SK-N-SH (cell line): ENCODE measurements at regions not wholly inside any gene's neighbourhood (a gene's known extent, or its start where the extent isn't known, plus 50 kb on each side); places are given as distances from the start of the nearest gene placed in this dataset.

Source experiments
- CTCF ChIA-PET: fragments of 300-600, 350-600 bp; formaldehyde crosslinking; extraction: SDS; loops from one replicate; lab custom pipeline; 2021; lab: Yijun Ruan, JAX
- POLR2A ChIA-PET: fragments of 350-600 bp; sonication (Branson Sonifier 250); formaldehyde crosslinking; extraction: SDS; loops from one replicate; lab custom pipeline; 2020; ENCODE audit warnings: antibody characterized with exemption, inconsistent platforms; lab: Yijun Ruan, JAX
- DNase-seq: peaks from one replicate; pipeline ENCODE4 v3.0.0; 2012
- H2AFZ ChIP-seq: fragments of 200-600 bp; sonication (generic); 2 replicates; pipeline ENCODE4 v1.8.1; 2016; ENCODE audit warnings: antibody characterized with exemption, mild to moderate bottlenecking, low read depth
- H3F3A ChIP-seq: fragments of 200-600 bp; sonication (generic); replicated peaks from 2 replicates; pipeline ENCODE3; 2016; ENCODE audit warnings: antibody characterized with exemption, mild to moderate bottlenecking; ENCODE audit not compliant: insufficient read depth
- H3K27ac ChIP-seq, 2 experiments: fragments of 200-500 bp in 1 of 2; fragments of 200-600 bp in 1 of 2; sonication (Bioruptor generic) in 1 of 2; sonication (generic), shearing (Covaris generic) in 1 of 2; 2 replicates each; pipeline versions ENCODE4 v1.5.1 to v1.6.1; 2014 to 2016; ENCODE audit warnings: low read depth in 2 of 2, inconsistent platforms in 1 of 2, low read length in 1 of 2, mild to moderate bottlenecking in 1 of 2, mixed read lengths in 1 of 2
- H3K27me3 ChIP-seq: fragments of 200-600 bp; sonication (generic), shearing (Covaris generic); 2 replicates; pipeline ENCODE4 v1.6.1; 2016; ENCODE audit warnings: mixed run types; ENCODE audit not compliant: insufficient read depth
- H3K36me3 ChIP-seq, 2 experiments: fragments of 200-500 bp in 1 of 2; fragments of 200-600 bp in 1 of 2; sonication (Bioruptor generic) in 1 of 2; sonication (generic) in 1 of 2; replicated peaks in 1 of 2; 2 replicates each; pipeline versions ENCODE3 to v1.5.1; 2014 to 2016; ENCODE audit warnings: low read length in 1 of 2, mild to moderate bottlenecking in 1 of 2; ENCODE audit not compliant: insufficient read depth in 2 of 2, control insufficient read depth in 1 of 2
- H3K4me1 ChIP-seq, 2 experiments: fragments of 200-500 bp in 1 of 2; fragments of 200-600 bp in 1 of 2; sonication (Bioruptor generic) in 1 of 2; sonication (generic), shearing (Covaris generic) in 1 of 2; 2 replicates each; pipeline versions ENCODE4 v1.5.1 to v1.6.1; 2014 to 2016; ENCODE audit warnings: low read depth in 1 of 2, low read length in 1 of 2, mixed run types in 1 of 2; ENCODE audit not compliant: insufficient read depth in 2 of 2, control insufficient read depth in 1 of 2
- H3K4me2 ChIP-seq: fragments of 200-600 bp; sonication (generic), shearing (Covaris generic); 2 replicates; pipeline ENCODE4 v1.6.1; 2017; ENCODE audit warnings: mixed run types
- H3K4me3 ChIP-seq, 2 experiments: fragments of 200-500 bp in 1 of 2; fragments of 200-600 bp in 1 of 2; sonication (Bioruptor generic) in 1 of 2; sonication (generic), shearing (Covaris generic) in 1 of 2; 2 replicates each; pipeline versions ENCODE4 v1.5.1 to v1.8.1; 2014 to 2016; ENCODE audit warnings: low read depth in 2 of 2, inconsistent platforms in 1 of 2, low read length in 1 of 2, mild to moderate bottlenecking in 1 of 2, mixed read lengths in 1 of 2, moderate library complexity in 1 of 2
- H3K79me2 ChIP-seq: fragments of 200-600 bp; sonication (generic); 2 replicates; pipeline ENCODE4 v1.8.1; 2017; ENCODE audit warnings: mild to moderate bottlenecking; ENCODE audit not compliant: insufficient read depth
- H3K9ac ChIP-seq: fragments of 200-600 bp; sonication (generic); 2 replicates; pipeline ENCODE4 v1.6.1; 2017; ENCODE audit warnings: mixed run types
- H3K9me2 ChIP-seq: fragments of 200-600 bp; sonication (generic); 2 replicates; pipeline ENCODE4 v1.6.1; 2017; ENCODE audit warnings: mixed run types
- H3K9me3 ChIP-seq: fragments of 200-600 bp; sonication (generic); 2 replicates; pipeline ENCODE4 v1.6.1; 2017; ENCODE audit warnings: mixed run types, mild to moderate bottlenecking, moderate library complexity
- H4K20me1 ChIP-seq: fragments of 200-600 bp; sonication (generic); 2 replicates; pipeline ENCODE4 v1.6.1; 2017; ENCODE audit warnings: mild to moderate bottlenecking, mixed run types; ENCODE audit not compliant: insufficient read depth
- CHD2 ChIP-seq: fragments of 150-350 bp; IDR thresholded peaks from 2 replicates; pipeline ENCODE4 v1.6.1; 2018; ENCODE audit warnings: low read length; ENCODE audit not compliant: partially characterized antibody
- EP300 ChIP-seq, 2 experiments: IDR thresholded peaks; 2 replicates each; pipeline versions ENCODE4 v1.4.0 to v1.6.1; 2012; ENCODE audit warnings: borderline replicate concordance in 1 of 2, low read depth in 1 of 2, low read length in 1 of 2
- FOSL2 ChIP-seq: IDR thresholded peaks from 2 replicates; pipeline ENCODE4 v1.4.0; 2012; ENCODE audit warnings: low read depth, mild to moderate bottlenecking, moderate library complexity, borderline replicate concordance
- FOXJ3 ChIP-seq: sonication (generic); formaldehyde crosslinking; IDR thresholded peaks from 2 replicates; pipeline ENCODE4 v1.5.1; 2020; ENCODE audit warnings: mild to moderate bottlenecking, missing genetic modification reagents
- FOXM1 ChIP-seq: IDR thresholded peaks from 2 replicates; pipeline ENCODE4 v1.4.0; 2012; ENCODE audit warnings: low read depth, mild to moderate bottlenecking
- GATA2 ChIP-seq: sonication (generic); formaldehyde crosslinking; IDR thresholded peaks from 2 replicates; pipeline ENCODE4 v1.5.0; 2020; ENCODE audit warnings: mild to moderate bottlenecking, missing genetic modification reagents
- JUND ChIP-seq: IDR thresholded peaks from 2 replicates; pipeline ENCODE4 v1.4.0; 2012
- MEF2A ChIP-seq: IDR thresholded peaks from 2 replicates; pipeline ENCODE4 v1.4.0; 2012; ENCODE audit warnings: low read depth, borderline replicate concordance
- MXI1 ChIP-seq: IDR thresholded peaks from 2 replicates; pipeline ENCODE4 v1.6.1; 2012; ENCODE audit warnings: mild to moderate bottlenecking, low read depth, low read length, improper control_type of control experiment
- NFIC ChIP-seq: IDR thresholded peaks from 2 replicates; pipeline ENCODE4 v1.4.0; 2012; ENCODE audit warnings: borderline replicate concordance
- POLR2AphosphoS5 ChIP-seq: IDR thresholded peaks from 2 replicates; pipeline ENCODE4 v1.6.1; 2012; ENCODE audit warnings: low read depth, low read length
- RCOR1 ChIP-seq: fragments of 150-350 bp; IDR thresholded peaks from 2 replicates; pipeline ENCODE4 v1.6.1; 2017; ENCODE audit warnings: antibody characterized with exemption, low read length
- RFX5 ChIP-seq: IDR thresholded peaks from 2 replicates; pipeline ENCODE4 v1.6.1; 2012; ENCODE audit warnings: mild to moderate bottlenecking, improper control_type of control experiment, low read length
- SMC3 ChIP-seq: IDR thresholded peaks from 2 replicates; pipeline ENCODE4 v1.6.1; 2012; ENCODE audit warnings: low read depth, low read length, improper control_type of control experiment
- TEAD4 ChIP-seq: IDR thresholded peaks from 2 replicates; pipeline ENCODE4 v1.4.0; 2012; ENCODE audit warnings: mild to moderate bottlenecking, borderline replicate concordance; ENCODE audit not compliant: insufficient read depth
- WGBS: methylation state at CpG from one replicate; pipeline ENCODE4 v1.1.6; 2017; ENCODE audit warnings: low lambda C conversion rate; 5-methylcytosine and 5-hydroxymethylcytosine counted together
- TF ChIP-seq, protein P1 (sequence below): fragments of 200-600 bp; sonication (generic); IDR thresholded peaks from 2 replicates; pipeline ENCODE4 v1.6.1; 2017; ENCODE audit warnings: antibody characterized with exemption, mild to moderate bottlenecking, moderate library complexity
- TF ChIP-seq, protein P2 (sequence below): fragments of 150-350 bp; IDR thresholded peaks from 2 replicates; pipeline ENCODE4 v1.6.1; 2017; ENCODE audit warnings: antibody characterized with exemption, low read length, low read depth, borderline replicate concordance
- TF ChIP-seq, protein P3 (sequence below): IDR thresholded peaks from 2 replicates; pipeline ENCODE4; 2012

DNA sequence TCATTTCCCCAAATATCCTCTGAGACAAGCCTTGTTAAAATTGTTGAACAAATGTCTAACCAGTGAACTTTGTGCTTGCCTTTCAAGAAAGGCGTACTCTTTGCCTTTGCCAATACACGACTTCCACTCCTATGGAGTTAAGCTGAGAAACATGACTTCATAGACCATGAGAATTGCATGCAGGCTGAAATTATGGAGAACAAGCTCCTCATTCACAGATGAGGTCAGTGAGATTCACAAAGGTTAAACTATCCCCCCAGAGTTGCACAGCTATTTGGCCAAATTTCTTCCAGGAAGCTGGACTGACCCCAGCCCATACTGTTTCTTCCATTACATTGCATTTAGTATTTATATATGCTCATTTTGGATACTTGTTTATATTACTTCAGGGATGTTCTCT lies 221.4 kb upstream of the SEMA3C start:
- Histone ChIP-seq H3K4me3 (no peak overlapping the region), H2AFZ (no peak overlapping the region), H3K79me2 (no peaks in the 10 kb centered on the region), H3K4me1 (no peaks in the 10 kb centered on the region; a peak in 1 of 4 replicates), H3K9me2 (no peaks in the 10 kb centered on the region; the same call in 1 of the 2 replicates), H3K36me3 (no peaks in the 10 kb centered on the region), H3F3A (no peaks in the 10 kb centered on the region), H3K27me3 (no peaks in the 10 kb centered on the region), H3K4me2 (no peak overlapping the region), H3K9ac (no peak overlapping the region), H3K27ac (no peak overlapping the region), H4K20me1 (no peaks in the 10 kb centered on the region), H3K9me3 (no peaks in the 10 kb centered on the region)
- ChIA-PET CTCF (interaction anchor here (1.0 to 1.4 kb wide), 2 partner anchors 9 to 12 kb away, joined by 3 read pairs; no protein-coding TSS in a partner anchor), POLR2A (interaction anchor here (0.5 kb wide), 1 partner anchor 11 kb away, joined by 3 read pairs; no protein-coding TSS in a partner anchor)
- TF ChIP-seq, protein P1, sequence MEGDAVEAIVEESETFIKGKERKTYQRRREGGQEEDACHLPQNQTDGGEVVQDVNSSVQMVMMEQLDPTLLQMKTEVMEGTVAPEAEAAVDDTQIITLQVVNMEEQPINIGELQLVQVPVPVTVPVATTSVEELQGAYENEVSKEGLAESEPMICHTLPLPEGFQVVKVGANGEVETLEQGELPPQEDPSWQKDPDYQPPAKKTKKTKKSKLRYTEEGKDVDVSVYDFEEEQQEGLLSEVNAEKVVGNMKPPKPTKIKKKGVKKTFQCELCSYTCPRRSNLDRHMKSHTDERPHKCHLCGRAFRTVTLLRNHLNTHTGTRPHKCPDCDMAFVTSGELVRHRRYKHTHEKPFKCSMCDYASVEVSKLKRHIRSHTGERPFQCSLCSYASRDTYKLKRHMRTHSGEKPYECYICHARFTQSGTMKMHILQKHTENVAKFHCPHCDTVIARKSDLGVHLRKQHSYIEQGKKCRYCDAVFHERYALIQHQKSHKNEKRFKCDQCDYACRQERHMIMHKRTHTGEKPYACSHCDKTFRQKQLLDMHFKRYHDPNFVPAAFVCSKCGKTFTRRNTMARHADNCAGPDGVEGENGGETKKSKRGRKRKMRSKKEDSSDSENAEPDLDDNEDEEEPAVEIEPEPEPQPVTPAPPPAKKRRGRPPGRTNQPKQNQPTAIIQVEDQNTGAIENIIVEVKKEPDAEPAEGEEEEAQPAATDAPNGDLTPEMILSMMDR, result no peak
- TF ChIP-seq FOXM1 (no peak), FOSL2 (no peak), MEF2A (no peak), POLR2AphosphoS5 (no peak), RFX5 (no peak), RCOR1 (no peak), NFIC (no peak), JUND (no peak), GATA2 (CRISPR knock-in tag) (no peak), EP300 (IDR thresholded peaks at IDR 0.05; ENCODE audit: borderline replicate concordance in 1 of 2, low read depth in 1 of 2, low read length in 1 of 2) (no peak), SMC3 (no peak), FOXJ3 (CRISPR knock-in tag) (no peak)
- TF ChIP-seq, protein P2, sequence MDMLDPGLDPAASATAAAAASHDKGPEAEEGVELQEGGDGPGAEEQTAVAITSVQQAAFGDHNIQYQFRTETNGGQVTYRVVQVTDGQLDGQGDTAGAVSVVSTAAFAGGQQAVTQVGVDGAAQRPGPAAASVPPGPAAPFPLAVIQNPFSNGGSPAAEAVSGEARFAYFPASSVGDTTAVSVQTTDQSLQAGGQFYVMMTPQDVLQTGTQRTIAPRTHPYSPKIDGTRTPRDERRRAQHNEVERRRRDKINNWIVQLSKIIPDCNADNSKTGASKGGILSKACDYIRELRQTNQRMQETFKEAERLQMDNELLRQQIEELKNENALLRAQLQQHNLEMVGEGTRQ, result no peak
- WGBS, result 91% methylated on average over 2 of the region's 2 CpGs
- no peak for DNase-seq

DNA sequence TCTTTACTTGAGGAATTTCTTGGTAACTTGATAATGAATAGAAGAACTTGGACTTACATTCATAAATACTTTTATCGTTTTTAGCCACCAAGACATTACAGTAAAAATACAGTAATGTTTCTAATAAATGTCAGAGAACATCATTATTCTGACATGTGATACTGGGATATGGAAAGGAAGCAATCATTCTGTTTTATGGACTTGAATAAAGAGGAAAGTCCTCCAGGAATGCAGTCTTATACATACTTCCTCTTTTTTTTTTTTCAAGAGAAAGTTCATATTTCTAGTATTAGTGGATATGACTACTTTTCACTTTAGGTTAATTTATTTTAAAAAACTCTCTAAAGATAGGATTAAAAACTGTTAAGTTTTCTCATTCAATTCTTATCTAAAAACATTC lies 220.0 kb upstream of the SEMA3C start:
- CTCF ChIA-PET, result interaction anchor here (1.3 kb wide), 1 partner anchor 149 kb away, joined by 3 read pairs; no protein-coding TSS in a partner anchor
- Histone ChIP-seq H3K9me2 (no peaks in the 10 kb centered on the region; the same call in 1 of the 2 replicates), H3K4me1 (no peaks in the 10 kb centered on the region; a peak in 1 of 4 replicates)
- WGBS, result 62% methylated on average over 1 of the region's 1 CpG
- TF ChIP-seq, protein P3, sequence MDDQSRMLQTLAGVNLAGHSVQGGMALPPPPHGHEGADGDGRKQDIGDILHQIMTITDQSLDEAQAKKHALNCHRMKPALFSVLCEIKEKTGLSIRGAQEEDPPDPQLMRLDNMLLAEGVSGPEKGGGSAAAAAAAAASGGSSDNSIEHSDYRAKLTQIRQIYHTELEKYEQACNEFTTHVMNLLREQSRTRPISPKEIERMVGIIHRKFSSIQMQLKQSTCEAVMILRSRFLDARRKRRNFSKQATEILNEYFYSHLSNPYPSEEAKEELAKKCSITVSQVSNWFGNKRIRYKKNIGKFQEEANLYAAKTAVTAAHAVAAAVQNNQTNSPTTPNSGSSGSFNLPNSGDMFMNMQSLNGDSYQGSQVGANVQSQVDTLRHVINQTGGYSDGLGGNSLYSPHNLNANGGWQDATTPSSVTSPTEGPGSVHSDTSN, result peak; percentile 50
- TF ChIP-seq MEF2A, result no peak
- TF ChIP-seq MXI1, result no peak
- TF ChIP-seq FOXM1, result no peak
- TF ChIP-seq GATA2 (CRISPR knock-in tag), result no peak
- no peak for TF ChIP-seq RFX5
- TF ChIP-seq TEAD4, result no peak
- TF ChIP-seq, protein P2, result no peak
- no peak for TF ChIP-seq CHD2
- TF ChIP-seq, all 33 proteins: peak for 1
- Histone ChIP-seq H3K4me3 (no peak overlapping the region), H3K36me3 (no peaks in the 10 kb centered on the region), H3F3A (no peaks in the 10 kb centered on the region), H3K27me3 (no peaks in the 10 kb centered on the region), H3K27ac (no peak overlapping the region), H2AFZ (no peak overlapping the region), H3K9me3 (no peaks in the 10 kb centered on the region), H3K9ac (no peak overlapping the region), H3K4me2 (no peak overlapping the region), H4K20me1 (no peaks in the 10 kb centered on the region), H3K79me2 (no peaks in the 10 kb centered on the region)
- POLR2A ChIA-PET, result no interaction called here
- no peak for DNase-seq
